HG03378 (cell line): ENCODE measurements at regions not wholly inside any gene's neighbourhood (a gene's known extent, or its start where the extent isn't known, plus 50 kb on each side); places are given as distances from the start of the nearest gene placed in this dataset.
A peak's percentile ranks its signal among the peaks of the same experiment; 100 is the strongest.
"Not testable (repeated sequence)": the region's sequence is repeated elsewhere in the genome, so short reads cannot be mapped to it uniquely, and the experiment has no call there.

Experiments
- ATAC-seq: cut with Tn5 transposase; IDR thresholded peaks from one replicate; pipeline ENCODE4 v1.9.1; 2021; ENCODE audit warnings: mild to moderate bottlenecking, moderate library complexity; ENCODE audit not compliant: unreplicated experiment

- ATAC-seq: peak; percentile 61
Observed at GRCh38 chrX:139058831-139059495, 347.4 kb upstream of the FGF13 start.

GRCh38 chrX:139052461-139052860 is 340.9 kb upstream of the FGF13 start:
- ATAC-seq: no peak

- no peak for ATAC-seq
Observed at GRCh38 chrX:139049465-139049864, 337.9 kb upstream of the FGF13 start.

DNA sequence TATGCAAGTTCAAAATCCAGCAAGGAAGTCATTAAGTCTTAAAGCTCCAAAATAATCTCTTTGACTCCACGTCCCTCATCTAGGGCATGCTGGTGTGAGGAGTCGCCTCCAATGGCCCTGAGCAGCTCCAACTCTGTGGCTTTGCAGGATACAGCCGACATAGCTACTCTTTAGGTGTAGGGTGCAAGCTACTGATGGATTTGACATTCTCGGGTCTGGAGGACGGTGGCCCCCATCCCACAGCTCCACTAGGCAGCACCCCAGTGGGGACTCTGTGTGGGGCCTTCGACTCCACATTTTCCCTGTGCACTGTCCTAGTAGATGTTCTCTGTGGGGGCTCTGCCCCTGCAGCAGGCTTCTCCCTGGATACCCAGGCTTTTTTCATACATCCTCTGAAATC is 333.2 kb upstream of the FGF13 start:
- no peak for ATAC-seq

GRCh38 chrX:139039041-139039440 is 327.5 kb upstream of the FGF13 start:
- no peak for ATAC-seq

DNA sequence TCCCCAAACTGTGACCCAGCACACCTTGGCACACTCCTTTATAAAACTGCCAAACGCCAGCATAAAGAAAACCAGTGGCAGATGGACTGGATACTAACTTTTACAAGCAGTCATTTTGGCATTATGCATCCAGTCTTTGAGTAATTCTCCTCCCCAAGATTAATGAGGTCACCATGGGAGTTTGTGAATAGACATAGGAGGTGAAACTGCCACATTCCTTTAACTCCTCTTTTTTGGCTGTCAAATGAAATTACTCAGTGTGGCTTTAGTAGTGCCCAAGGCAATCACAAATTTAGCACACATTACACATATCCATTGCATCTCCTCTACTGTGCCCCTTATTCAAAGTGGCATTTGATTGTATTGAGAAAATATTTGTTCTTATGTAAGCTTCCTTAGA is 315.3 kb upstream of the FGF13 start:
- no peak for ATAC-seq

DNA sequence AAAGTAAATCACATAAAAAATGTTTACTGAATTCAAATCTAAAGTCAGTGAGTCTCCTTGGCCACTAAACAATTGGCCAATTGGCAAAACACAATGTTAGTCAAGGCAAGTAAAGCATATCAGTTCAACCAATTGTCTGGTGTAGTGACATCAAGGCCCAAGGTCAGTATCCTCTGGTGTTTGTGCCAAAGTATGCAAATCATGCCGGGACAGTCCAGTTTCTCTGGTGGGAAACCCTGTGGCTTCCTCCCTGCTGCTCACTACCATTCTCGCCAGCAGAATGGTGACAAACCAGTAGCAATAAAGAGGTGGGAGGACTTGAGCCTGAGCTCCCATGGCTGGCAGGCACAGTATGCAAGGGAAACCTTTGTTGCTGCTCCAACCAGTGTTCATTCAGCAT is 314.9 kb upstream of the FGF13 start:
- no peak for ATAC-seq

- ATAC-seq: no peak
Observed at GRCh38 chrX:139025816-139026215, 314.3 kb upstream of the FGF13 start.

- ATAC-seq: no peak
Observed at GRCh38 chrX:139023531-139023930, 312.0 kb upstream of the FGF13 start.

DNA sequence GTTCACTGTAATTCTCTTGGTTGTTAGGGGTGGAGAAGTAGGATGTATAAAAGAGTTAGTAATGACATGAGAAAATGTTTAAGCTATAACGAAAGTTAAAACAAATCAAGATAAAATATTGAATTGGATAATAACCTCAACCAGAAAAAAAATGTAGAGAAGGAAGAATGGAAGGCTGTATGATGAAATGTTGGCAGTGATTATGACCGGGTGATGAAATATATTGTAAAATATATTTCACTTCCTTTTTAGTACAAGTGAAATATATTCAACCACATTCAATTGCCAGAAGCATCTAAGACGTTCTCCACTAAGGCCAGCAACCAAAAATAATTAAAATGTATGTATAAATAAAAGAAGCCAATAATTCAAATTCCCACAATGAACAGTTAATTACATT is 309.3 kb upstream of the FGF13 start:
- no peak for ATAC-seq

- ATAC-seq: no peak
Observed at GRCh38 chrX:139018436-139018835, 306.9 kb upstream of the FGF13 start.

- no peak for ATAC-seq
Observed at GRCh38 chrX:139015627-139016026, 304.1 kb upstream of the FGF13 start.

GRCh38 chrX:139008185-139008584 is 296.7 kb upstream of the FGF13 start:
- no peak for ATAC-seq

GRCh38 chrX:139003856-139004527 is 292.5 kb upstream of the FGF13 start:
- not testable (repeated sequence) for ATAC-seq

DNA sequence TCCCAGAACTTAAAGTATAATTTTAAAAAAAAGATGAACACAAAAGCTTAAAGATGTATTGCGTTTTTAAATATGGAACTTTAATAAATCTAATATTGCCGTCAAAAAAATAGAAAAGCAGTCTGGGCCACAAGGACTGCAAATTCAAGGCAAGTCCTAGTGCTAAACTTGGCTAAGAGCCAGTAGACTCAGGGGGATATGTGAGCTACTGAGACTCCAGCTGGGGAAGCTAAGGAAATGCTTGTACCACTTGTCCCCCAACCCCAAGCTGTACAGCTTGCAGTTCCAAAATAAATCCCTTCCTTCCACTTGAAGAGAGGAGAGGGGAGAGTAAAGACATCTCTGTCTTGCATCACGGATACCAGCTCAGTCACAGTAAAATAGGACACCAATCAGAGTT is 290.8 kb upstream of the FGF13 start:
- ATAC-seq: no peak

DNA sequence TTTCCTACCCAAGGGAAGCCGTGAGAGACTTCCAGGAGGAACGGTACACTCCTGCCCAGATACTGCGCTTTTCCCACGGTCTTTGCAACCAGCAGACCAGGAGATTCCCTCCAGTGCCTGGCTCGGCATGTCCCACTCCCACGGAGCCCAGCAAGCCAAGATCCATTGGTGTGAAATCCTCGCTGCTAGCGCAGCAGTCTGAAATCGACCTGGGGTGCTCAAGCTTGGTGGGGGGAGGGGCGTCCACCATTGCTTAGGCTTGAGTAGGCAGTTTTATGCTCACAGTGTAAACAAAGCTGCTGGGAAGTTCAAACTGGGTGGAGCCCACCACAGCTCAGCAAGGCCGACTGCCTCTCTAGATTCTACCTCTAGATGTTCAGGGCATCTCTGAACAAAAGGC is 284.8 kb upstream of the FGF13 start:
- ATAC-seq: no peak

DNA sequence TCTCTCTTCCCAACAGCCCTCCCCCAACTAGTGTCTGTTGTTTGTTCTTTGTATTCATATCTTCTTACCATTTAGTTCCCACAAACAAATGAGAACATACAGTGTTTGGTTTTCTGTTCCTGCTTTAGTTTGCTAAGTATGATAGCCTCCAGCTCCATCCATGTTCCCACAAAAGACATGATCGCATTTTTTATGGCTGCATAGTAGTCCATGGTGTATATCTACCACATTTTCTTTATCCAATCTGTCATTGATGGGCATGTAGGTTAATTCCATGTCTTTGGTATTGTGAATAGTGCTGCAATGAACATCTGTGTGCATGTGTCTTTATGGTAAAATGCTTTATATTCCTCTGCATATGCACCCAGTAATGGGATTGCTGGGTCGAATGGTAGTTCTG is 283.9 kb upstream of the FGF13 start:
- ATAC-seq: no peak

GRCh38 chrX:138990425-138990824 is 278.9 kb upstream of the FGF13 start:
- ATAC-seq: not testable (repeated sequence)

- ATAC-seq: no peak
Observed at GRCh38 chrX:138986866-138987265, 275.3 kb upstream of the FGF13 start.

GRCh38 chrX:138986235-138986634 is 274.7 kb upstream of the FGF13 start:
- no peak for ATAC-seq

DNA sequence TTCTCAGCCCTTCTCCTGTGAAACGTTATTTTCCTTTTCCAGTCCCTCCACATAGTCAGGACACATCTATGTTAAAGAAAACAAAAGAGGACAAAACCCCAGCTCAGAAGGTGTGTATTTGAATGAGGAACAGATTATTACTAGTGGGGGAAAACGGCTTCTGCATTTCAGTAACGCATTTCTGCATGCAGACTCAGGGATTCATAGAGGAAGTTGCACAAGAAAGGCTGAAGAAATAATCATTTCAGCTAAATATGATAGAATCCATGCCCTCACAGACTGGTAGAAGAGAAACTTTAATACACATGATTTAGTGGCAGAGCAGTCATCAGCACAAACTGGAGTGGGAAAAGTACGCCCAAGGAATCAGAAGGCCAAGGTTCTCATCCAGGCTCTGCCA is 270.8 kb upstream of the FGF13 start:
- ATAC-seq: no peak

DNA sequence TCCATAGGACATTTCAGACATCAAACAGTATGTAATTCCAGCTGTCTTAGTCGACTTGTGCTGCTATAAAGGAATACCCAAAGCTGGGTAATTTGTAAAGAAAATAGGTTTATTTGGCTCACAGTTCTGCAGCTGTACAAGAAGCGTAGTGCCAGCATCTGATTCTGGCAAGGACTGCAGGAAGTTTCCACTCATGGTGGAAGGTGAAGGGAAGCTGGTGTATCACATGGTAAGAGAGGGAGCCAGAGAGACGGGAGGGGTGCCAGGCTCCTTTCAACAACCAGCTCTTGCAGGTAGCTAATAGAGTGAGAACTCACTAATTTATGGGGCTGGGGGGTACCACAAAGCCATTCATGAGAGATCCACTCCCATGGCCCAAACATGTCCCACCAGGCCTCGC is 253.0 kb upstream of the FGF13 start:
- ATAC-seq: no peak

DNA sequence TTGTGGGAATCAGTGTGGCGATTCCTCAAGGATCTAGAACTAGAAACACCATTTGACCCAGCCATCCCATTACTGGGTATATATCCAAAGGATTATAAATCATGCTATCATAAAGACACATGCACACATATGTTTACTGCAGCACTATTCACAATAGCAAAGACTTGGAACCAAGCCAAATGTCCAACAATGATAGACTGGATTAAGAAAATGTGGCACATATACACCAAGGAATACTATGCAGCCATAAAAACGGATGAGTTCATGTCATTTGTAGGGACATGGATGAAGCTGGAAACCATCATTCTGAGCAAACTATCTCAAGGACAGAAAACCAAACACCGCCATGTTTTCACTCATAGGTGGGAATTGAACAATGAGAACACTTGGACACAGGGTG is 250.9 kb upstream of the FGF13 start:
- ATAC-seq: not testable (repeated sequence)
